HG02610 (cell line): ENCODE measurements at regions not wholly inside any gene's neighbourhood (a gene's known extent, or its start where the extent isn't known, plus 50 kb on each side); places are given as distances from the start of the nearest gene placed in this dataset.

Source experiments
- ATAC-seq: cut with Tn5 transposase; IDR thresholded peaks from one replicate; pipeline ENCODE4 v1.9.1; 2021; ENCODE audit warnings: mild to moderate bottlenecking, moderate library complexity; ENCODE audit not compliant: unreplicated experiment

DNA sequence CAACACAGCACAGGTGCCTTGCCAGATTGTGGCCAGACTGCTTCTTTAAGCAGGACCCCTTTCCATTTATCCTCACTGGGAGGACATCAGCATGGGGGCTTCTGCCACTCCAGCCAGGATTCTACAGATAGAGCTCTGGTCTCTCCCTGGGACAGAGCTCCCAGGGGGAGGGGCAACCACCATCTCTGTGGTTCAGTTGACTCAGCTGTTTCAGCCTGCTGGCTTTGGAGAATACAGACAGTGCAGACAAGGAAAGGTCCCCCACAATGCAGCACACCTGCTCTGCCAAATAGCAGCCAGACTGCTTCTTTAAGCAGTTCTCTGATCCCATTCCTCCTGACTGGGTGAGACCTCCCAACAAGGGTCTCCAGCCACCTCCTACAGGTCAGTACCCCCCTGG is 132.8 kb downstream of the OR2K2 start:
- no peak for ATAC-seq

- ATAC-seq, result no peak
These were observed 134.3 kb downstream of the OR2K2 start for GRCh38 chr9:111195766-111196165.

GRCh38 chr9:111193095-111193494 is 136.9 kb downstream of the OR2K2 start:
- no peak for ATAC-seq

GRCh38 chr9:111192650-111193049 is 137.4 kb downstream of the OR2K2 start:
- no peak for ATAC-seq

DNA sequence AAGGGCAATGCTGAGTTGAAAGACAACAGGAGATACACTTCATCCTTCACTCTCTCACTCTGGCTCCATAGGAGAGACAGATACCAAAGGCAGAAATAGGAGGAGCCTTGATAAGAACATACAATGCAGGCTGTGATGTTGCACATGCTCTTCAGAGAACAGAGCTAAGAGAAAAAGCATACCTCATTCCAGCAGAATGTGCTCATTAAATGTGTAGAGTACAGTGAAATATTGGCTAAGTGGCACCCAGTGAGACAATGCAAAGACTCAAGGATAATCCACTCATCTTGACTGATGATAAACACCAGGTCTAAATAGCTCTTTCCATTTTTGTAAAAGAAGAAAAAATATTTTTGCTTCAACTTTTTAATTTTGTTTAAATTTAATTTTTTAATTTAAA is 139.7 kb downstream of the OR2K2 start:
- no peak for ATAC-seq

DNA sequence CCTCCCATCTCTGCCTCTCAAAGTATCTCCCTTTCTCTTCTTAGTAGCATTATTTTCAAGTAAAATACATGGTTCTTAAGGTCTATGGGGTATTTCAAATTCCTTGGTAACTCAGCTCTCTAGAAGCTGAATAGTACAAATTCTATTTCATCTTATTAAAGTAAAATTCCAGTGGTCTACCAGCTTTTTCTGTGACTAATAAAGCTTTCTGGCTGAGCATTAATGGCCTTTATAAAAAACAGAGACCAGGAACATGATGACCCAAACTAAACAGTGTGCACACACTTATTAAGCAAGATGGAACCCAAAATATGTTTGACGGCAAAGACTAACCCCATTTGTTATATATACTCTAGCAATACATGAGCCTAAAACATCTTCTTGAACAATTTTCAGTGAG is 142.6 kb downstream of the OR2K2 start:
- ATAC-seq, result no peak

- no peak for ATAC-seq
These were observed 143.9 kb downstream of the OR2K2 start for GRCh38 chr9:111186021-111186530.

GRCh38 chr9:111180811-111181210 is 142.5 kb upstream of the LPAR1 start:
- no peak for ATAC-seq

GRCh38 chr9:111179577-111179976 is 141.3 kb upstream of the LPAR1 start:
- ATAC-seq, result no peak

DNA sequence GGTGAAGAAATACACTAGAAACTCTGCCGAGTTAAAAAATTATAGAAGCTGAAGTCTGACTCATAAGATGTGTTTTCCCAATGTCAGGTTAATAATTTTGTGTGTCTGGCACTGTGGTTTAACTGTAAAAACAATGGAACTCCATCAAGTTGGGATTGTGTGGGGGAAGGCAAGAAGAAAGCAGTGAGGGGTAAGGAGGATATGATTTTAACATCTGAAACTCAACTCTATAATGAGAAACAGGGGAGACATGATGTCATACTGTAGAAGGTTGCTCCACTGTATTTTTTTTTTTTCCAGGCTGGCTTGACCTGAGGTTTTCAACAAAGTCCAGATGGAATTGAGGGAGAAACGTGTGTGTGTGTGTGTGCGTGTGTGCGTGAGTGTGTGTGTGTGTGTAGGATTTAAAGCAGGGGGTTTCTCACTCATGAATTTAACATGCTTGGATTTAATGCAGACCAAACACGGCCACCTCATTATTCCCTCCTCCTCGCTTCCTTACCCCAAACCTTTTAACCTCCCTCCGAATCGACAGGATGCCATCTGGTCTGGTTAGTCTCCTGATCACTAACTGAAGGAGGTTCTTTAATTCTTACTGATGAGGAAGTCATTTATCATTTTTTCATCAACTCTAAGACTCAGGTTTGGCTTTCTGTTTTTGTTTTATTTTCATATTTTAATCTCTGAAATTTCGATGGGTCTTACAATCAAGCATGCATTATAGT is 140.2 kb upstream of the LPAR1 start:
- ATAC-seq, result no peak

GRCh38 chr9:111176511-111176910 is 138.2 kb upstream of the LPAR1 start:
- no peak for ATAC-seq

DNA sequence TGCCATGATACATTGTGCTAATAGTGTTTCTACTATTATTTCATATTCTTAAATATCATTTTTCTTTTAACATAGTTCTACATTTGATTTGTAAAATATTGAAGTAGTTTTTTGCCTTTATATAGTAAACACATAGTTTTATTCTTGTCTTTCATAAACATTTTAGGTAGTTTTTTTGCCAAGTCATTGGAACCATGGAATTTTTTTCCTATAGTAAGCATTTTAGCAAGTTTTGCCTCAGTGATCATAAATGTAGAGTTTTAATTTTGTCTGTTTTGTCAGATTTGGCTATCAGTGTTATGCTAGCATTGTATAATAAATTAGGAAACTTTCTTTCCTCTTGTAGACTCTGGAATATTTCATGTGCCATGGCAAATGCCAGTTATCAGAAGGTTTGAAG is 137.1 kb upstream of the LPAR1 start:
- no peak for ATAC-seq

DNA sequence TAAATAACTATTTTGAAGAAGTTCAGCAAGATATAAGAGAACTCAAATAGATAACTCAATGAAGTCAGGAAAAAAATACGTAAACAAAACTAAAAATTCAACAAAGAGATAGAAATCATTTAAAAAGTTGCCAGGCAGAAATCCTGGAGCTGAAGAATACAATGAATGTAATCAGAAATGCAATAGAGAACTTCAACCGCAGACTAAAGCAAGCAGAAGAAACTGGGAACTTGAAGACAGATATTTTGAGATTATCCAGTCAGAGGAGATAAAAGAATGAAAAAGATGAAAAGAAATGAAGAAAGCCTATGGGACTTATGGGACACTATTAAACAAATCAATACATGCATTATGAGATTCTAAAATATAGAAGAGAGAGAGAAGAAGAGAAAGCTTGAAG is 129.1 kb upstream of the LPAR1 start:
- ATAC-seq, result no peak

DNA sequence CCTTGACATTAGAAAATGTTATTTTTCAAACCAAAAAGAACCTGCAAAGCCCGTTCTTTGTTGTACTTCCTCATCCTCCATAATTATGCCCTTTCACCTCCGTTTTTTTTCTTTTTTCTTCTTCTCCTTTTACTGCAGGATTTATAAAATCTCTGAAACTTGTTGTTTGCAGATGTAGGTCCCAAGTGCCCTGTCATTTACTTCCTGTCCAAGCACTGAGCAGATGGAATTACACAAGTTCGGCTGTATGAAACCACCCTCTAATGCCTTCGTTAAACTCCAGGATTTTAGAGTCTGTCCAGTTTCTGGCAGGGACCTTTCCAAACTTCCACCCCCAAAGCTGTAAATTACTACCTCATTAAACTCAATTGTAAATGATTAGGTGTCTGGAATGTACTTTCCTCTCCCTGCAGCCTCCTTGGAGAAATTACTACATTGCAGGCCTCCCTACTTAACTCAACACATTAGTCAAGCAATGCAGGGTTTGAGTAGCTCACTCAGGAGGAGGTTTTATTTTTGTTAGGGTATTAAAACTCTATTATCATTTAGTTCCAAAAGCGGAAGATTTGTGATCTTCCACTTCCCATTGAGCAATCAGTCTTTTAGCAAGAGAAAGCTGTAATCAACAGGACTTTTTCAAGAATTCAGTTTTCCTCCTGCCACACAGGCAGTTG is 125.6 kb upstream of the LPAR1 start:
- no peak for ATAC-seq

GRCh38 chr9:111162026-111162425 is 123.8 kb upstream of the LPAR1 start:
- ATAC-seq, result no peak

- no peak for ATAC-seq
These were observed 122.7 kb upstream of the LPAR1 start for GRCh38 chr9:111161015-111161415.

- ATAC-seq, result no peak
These were observed 120.7 kb upstream of the LPAR1 start for GRCh38 chr9:111158999-111159398.

GRCh38 chr9:111158363-111158762 is 120.1 kb upstream of the LPAR1 start:
- no peak for ATAC-seq

DNA sequence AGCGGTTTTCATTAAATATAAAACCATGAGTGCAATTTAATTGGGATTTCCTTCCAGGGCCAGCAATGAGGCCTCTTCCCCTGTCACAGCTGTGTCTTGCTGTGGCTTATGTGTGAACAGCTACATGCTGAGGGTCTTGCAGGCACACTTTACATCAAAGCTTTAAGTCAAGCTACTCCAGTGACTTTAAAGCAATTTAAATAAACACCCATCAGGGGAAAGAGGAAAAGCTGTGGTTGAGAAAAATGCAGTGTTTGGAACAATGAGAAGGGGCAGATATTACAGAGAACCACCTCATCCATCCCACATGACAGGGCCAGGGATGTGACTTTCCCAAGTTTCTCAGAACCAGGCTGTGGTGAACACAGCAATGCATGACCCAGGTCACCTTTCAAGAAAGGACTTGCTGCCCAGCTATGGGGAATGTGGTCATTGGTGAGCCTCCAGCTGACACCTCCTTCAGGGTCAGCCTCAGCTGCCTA is 115.9 kb upstream of the LPAR1 start:
- ATAC-seq, result no peak

DNA sequence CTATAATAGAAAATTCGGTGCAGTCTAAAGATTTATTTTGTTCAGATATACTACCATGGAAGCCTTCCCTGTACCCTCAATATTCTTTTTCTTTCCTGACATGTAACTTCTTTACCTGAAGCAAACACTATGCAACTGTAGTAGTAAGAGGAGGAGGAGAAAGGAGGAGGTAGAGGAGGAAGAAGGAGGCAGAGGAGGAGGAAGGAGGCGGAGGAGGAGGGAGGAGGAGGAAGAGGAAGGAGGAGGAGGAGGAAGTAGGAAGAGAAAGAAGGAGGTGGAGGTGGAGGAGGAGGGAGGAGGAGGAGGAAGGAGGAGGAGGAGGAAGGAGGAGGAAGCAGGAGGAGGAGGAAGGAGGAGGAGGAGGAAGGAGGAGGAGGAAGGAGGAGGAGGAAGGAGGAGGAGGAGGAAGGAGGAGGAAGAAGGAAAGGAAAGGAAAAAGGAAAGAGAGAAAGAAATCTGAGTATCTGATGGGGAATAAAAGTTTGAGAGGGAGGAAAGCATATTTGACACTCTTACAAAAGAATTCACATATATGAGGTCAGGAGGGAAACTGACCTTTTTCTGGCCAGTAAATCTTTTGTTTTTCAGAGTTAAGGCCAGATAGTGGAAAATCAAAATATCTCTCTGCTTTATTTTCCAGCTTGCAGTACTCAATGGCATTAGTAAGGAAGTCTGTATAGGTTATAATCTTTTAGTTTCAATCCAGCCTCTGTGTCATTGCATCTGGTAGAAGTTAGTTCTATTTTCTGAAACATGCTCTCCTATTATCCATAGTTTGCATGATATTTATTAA is 114.5 kb upstream of the LPAR1 start:
- ATAC-seq, result no peak

GRCh38 chr9:111151537-111151936 is 113.3 kb upstream of the LPAR1 start:
- no peak for ATAC-seq

- ATAC-seq, result no peak
These were observed 111.9 kb upstream of the LPAR1 start for GRCh38 chr9:111150181-111150580.
